RWPE1 (cell line): ENCODE measurements at regions not wholly inside any gene's neighbourhood (a gene's known extent, or its start where the extent isn't known, plus 50 kb on each side); places are given as distances from the start of the nearest gene placed in this dataset.

Experiments
- CTCF ChIA-PET: fragments of 350-600 bp; sonication (Branson Sonifier 250); formaldehyde crosslinking; extraction: SDS; loops from one replicate; lab custom pipeline; 2021; lab: Yijun Ruan, JAX
- POLR2A ChIA-PET: fragments of 400-600 bp; formaldehyde crosslinking; extraction: SDS; loops from one replicate; lab custom pipeline; 2020; ENCODE audit warnings: antibody characterized with exemption; ENCODE audit not compliant: low non-redundant PET; lab: Yijun Ruan, JAX
- DNase-seq: peaks from one replicate; pipeline ENCODE4 v3.0.0; 2012; ENCODE audit warnings: low spot score
- H3K27ac ChIP-seq: fragments of 450-650 bp; 2 replicates; pipeline ENCODE4 v1.5.1; 2017
- TF ChIP-seq, protein P1 (sequence below): fragments of 450-650 bp; conservative IDR thresholded peaks from 2 replicates; pipeline ENCODE4 v1.5.1; 2017; ENCODE audit warnings: low read depth, mild to moderate bottlenecking

DNA sequence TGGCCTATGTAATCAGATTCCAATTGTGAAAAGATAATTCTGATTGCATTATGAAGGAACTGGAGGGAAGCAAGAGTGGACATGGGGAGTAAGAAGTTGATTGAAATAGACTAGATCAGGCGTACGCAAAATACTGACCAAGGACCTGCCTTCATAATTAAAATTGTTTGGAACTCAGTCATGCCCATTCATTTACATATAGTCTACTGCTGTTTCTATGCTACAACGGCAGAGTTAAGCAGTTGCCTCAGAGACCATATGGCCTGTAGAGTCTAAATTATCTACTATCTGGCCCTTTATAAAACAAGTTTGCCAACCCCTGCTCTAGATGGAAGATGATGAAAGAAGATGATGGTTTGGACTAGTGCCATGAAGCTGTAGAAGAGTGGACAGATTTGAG is 170.0 kb upstream of the ARID2 start:
- TF ChIP-seq, protein P1, sequence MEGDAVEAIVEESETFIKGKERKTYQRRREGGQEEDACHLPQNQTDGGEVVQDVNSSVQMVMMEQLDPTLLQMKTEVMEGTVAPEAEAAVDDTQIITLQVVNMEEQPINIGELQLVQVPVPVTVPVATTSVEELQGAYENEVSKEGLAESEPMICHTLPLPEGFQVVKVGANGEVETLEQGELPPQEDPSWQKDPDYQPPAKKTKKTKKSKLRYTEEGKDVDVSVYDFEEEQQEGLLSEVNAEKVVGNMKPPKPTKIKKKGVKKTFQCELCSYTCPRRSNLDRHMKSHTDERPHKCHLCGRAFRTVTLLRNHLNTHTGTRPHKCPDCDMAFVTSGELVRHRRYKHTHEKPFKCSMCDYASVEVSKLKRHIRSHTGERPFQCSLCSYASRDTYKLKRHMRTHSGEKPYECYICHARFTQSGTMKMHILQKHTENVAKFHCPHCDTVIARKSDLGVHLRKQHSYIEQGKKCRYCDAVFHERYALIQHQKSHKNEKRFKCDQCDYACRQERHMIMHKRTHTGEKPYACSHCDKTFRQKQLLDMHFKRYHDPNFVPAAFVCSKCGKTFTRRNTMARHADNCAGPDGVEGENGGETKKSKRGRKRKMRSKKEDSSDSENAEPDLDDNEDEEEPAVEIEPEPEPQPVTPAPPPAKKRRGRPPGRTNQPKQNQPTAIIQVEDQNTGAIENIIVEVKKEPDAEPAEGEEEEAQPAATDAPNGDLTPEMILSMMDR: no peak
- POLR2A ChIA-PET: no interaction called here
- DNase-seq: no peak
- no peak overlapping the region for H3K27ac ChIP-seq
- CTCF ChIA-PET: no interaction called here

DNA sequence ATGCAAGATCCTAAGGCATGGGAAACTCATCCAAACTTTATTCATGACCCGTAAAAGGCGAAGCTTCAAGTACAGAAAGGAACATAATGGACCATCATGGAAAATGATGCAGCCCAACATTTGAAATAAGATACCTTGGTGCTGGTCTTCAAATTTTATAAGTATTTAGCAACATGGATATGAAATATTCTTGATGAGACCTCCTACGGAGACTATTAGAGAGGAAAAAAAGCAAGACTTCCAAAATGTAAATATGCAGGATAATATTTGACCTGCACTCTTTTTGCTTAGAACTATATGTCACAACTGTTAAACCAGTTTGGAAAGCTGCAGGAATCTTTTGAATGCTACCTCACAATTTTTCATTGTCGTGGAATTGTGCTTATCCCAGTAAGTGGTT is 168.8 kb upstream of the ARID2 start:
- ChIA-PET CTCF (no interaction called here), POLR2A (no interaction called here)
- TF ChIP-seq, protein P1: no peak
- H3K27ac ChIP-seq: no peak overlapping the region
- DNase-seq: no peak

DNA sequence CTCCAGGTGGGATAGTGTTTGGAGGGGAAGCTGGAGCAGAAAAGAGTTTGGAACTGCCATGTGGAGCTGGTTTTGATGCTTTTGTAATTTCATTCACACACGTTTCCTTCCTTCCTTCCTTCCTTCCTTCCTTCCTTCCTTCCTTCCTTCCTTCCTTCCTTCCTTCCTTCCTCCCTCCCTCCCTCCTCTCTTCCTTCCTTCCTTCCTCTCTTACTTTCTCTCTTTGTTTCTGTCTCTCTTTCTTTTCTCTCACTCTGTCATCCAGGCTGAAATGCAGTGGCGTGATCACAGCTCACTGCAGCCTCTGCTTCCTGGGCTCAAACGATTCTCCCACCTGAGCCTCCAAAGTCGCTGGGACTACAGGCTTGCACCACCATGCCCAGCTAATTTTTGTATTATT is 168.0 kb upstream of the ARID2 start:
- DNase-seq: no peak
- H3K27ac ChIP-seq: no peak overlapping the region
- ChIA-PET CTCF (interaction anchor here (0.7 kb wide), 1 partner anchor 334 kb away, joined by 3 read pairs; no protein-coding TSS in a partner anchor), POLR2A (no interaction called here)
- TF ChIP-seq, protein P1: no peak

DNA sequence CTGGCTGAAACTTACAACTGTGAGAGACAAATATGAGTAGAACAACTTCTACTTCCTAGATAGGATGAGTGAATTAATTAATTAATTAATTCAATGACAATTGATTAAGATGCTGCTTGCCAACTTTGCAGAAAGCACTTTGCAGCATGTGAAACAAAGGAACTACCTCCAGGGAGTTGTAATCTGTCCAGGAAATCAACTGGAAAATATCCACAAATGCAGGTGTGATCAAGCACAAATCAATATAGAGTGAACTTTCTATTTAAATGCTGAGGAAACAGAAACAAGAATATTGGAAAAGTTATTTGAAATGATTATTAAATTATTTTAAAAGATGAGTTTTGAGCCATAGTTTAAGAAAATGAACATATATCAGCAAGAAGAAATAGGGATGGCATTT is 163.9 kb upstream of the ARID2 start:
- H3K27ac ChIP-seq: no peak overlapping the region
- TF ChIP-seq, protein P1: no peak
- no peak for DNase-seq
- CTCF ChIA-PET: no interaction called here
- POLR2A ChIA-PET: no interaction called here

DNA sequence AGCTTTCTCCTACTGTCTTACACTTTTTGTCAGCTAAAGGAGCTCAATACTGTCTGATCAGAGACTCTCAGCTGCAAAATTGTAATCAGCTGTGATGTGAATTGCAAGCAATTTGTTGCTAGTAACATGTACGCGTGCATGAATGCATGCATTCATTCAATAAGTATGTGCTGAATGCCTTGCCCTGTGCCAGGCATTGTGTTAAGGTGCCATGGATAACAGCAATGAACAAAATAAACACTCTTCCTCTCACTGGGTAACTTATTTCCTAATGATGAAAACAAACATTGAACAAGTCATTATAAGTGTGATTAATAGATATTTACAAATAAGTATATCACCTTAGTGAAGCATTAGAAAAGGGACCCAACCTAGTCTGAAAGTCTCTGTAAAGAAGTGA is 163.2 kb upstream of the ARID2 start:
- no peak for DNase-seq
- ChIA-PET POLR2A (no interaction called here), CTCF (no interaction called here)
- TF ChIP-seq, protein P1: no peak
- H3K27ac ChIP-seq: no peak overlapping the region

DNA sequence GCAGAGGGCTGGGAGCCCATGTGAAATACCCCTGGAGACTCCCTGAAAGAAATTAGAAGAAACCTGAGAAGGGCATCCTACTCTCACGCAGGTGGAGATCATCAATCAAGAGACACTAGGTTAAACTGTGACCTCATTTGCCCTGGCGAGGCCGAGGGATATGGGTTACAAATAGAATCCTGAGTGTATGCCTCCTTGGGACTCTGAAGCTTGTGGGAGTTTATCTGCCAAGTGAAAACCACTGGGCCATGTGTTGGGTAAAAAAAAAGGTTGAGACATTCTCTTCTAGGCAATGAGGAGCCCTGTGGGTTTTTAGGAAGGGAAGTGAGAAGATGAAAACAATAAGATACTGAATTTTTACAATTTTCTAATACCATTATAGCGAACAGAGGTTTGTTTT is 160.7 kb upstream of the ARID2 start:
- TF ChIP-seq, protein P1: no peak
- no peak overlapping the region for H3K27ac ChIP-seq
- CTCF ChIA-PET: no interaction called here
- no peak for DNase-seq
- POLR2A ChIA-PET: no interaction called here

DNA sequence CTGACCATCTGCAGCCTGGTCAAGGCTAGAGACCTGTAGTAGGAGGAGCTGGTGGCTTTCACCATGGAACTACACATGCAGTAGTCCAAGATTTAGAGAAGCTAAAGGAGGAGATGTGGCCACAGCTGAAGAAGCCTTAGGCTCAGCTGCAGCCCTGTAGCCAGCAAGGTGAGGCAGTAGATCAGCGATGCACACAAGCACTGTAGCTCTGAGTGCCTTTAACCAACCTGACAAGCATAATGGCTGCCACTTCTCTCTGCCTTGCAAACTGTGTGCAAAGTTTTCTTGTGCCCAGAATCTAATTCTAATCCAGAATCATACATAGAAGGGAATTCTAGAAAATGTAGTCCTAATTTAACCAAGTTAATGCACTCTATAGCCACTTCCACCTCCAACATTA is 159.0 kb upstream of the ARID2 start:
- H3K27ac ChIP-seq: no peak overlapping the region
- TF ChIP-seq, protein P1: no peak
- CTCF ChIA-PET: interaction anchor here (0.6 kb wide), 1 partner anchor 27 kb away, joined by 3 read pairs; no protein-coding TSS in a partner anchor
- DNase-seq: no peak
- POLR2A ChIA-PET: no interaction called here
